Mucosa of stomach (tissue), 1 donor: ENCODE measurements at regions not wholly inside any gene's neighbourhood (a gene's known extent, or its start where the extent isn't known, plus 50 kb on each side); places are given as distances from the start of the nearest gene placed in this dataset.

ENCODE experiments used
- H3K27me3 ChIP-seq: one replicate; pipeline ENCODE4 v1.7.0; 2013; ENCODE audit warnings: mild to moderate bottlenecking, low read length; ENCODE audit not compliant: control insufficient read depth, insufficient read depth
- H3K36me3 ChIP-seq: one replicate; pipeline ENCODE4 v1.7.0; 2013; ENCODE audit warnings: low read length; ENCODE audit not compliant: control insufficient read depth, insufficient read depth
- H3K4me1 ChIP-seq: one replicate; pipeline ENCODE4 v1.7.0; 2013; ENCODE audit warnings: mild to moderate bottlenecking, low read length; ENCODE audit not compliant: control insufficient read depth, insufficient read depth
- H3K4me3 ChIP-seq: one replicate; pipeline ENCODE4 v1.7.0; 2013; ENCODE audit warnings: low read length
- H3K9ac ChIP-seq: one replicate; pipeline ENCODE4 v1.7.0; 2013; ENCODE audit warnings: mild to moderate bottlenecking, low read length, moderate library complexity
- H3K9me3 ChIP-seq: one replicate; pipeline ENCODE4 v1.7.0; 2013; ENCODE audit warnings: mild to moderate bottlenecking, low read length, moderate library complexity; ENCODE audit not compliant: control insufficient read depth
- donor health status: Pancreatic carcinoma.

GRCh38 chr10:78407009-78407711 is 373.5 kb downstream of the RPS24 start:
- H3K27me3 ChIP-seq: peaks cover 21% of the 10 kb centered on the region
- no peaks in the 10 kb centered on the region for H3K36me3 ChIP-seq
- H3K9ac ChIP-seq: peak overlapping the region; percentile 60
- no peak overlapping the region for H3K4me3 ChIP-seq
- H3K4me1 ChIP-seq: peaks cover 23% of the 10 kb centered on the region
- H3K9me3 ChIP-seq: no peaks in the 10 kb centered on the region

GRCh38 chr10:78407966-78408365 is 374.3 kb downstream of the RPS24 start:
- H3K4me1 ChIP-seq: peaks cover 23% of the 10 kb centered on the region
- no peak overlapping the region for H3K9ac ChIP-seq
- H3K36me3 ChIP-seq: no peaks in the 10 kb centered on the region
- peaks cover 21% of the 10 kb centered on the region for H3K27me3 ChIP-seq
- no peak overlapping the region for H3K4me3 ChIP-seq
- no peaks in the 10 kb centered on the region for H3K9me3 ChIP-seq

GRCh38 chr10:78408671-78409472 is 375.2 kb downstream of the RPS24 start:
- peak overlapping the region; percentile 15 for H3K9ac ChIP-seq

GRCh38 chr10:78410046-78410965 is 376.6 kb downstream of the RPS24 start:
- Histone ChIP-seq H3K9ac (no peak overlapping the region), H3K9me3 (no peaks in the 10 kb centered on the region), H3K27me3 (peaks cover 15% of the 10 kb centered on the region), H3K36me3 (no peaks in the 10 kb centered on the region), H3K4me3 (no peak overlapping the region), H3K4me1 (peaks cover 23% of the 10 kb centered on the region)

More at GRCh38 chr10:78408671-78409472, 375.2 kb downstream of the RPS24 start:
- Histone ChIP-seq H3K4me1 (peaks cover 23% of the 10 kb centered on the region), H3K9me3 (no peaks in the 10 kb centered on the region), H3K36me3 (no peaks in the 10 kb centered on the region), H3K27me3 (peaks cover 20% of the 10 kb centered on the region), H3K4me3 (no peak overlapping the region)

- no peaks in the 10 kb centered on the region for H3K9me3 ChIP-seq
- H3K4me3 ChIP-seq: no peak overlapping the region
- no peak overlapping the region for H3K9ac ChIP-seq
- peaks cover 12% of the 10 kb centered on the region for H3K27me3 ChIP-seq
- H3K4me1 ChIP-seq: peaks cover 17% of the 10 kb centered on the region
- no peaks in the 10 kb centered on the region for H3K36me3 ChIP-seq
These were observed 378.1 kb downstream of the RPS24 start for GRCh38 chr10:78411716-78412115.

- no peaks in the 10 kb centered on the region for H3K36me3 ChIP-seq
- no peaks in the 10 kb centered on the region for H3K9me3 ChIP-seq
- no peak overlapping the region for H3K9ac ChIP-seq
- peaks cover 9% of the 10 kb centered on the region for H3K4me1 ChIP-seq
- H3K27me3 ChIP-seq: peaks cover 3% of the 10 kb centered on the region
- H3K4me3 ChIP-seq: no peak overlapping the region
These were observed 378.9 kb downstream of the RPS24 start for GRCh38 chr10:78412605-78413004.

GRCh38 chr10:78413076-78414055 is 379.7 kb downstream of the RPS24 start:
- H3K36me3 ChIP-seq: no peaks in the 10 kb centered on the region
- H3K9ac ChIP-seq: no peak overlapping the region
- no peaks in the 10 kb centered on the region for H3K9me3 ChIP-seq
- H3K4me1 ChIP-seq: peaks cover 7% of the 10 kb centered on the region
- no peak overlapping the region for H3K4me3 ChIP-seq
- no peaks in the 10 kb centered on the region for H3K27me3 ChIP-seq

GRCh38 chr10:78414380-78414779 is 380.7 kb downstream of the RPS24 start:
- Histone ChIP-seq H3K4me1 (no peaks in the 10 kb centered on the region), H3K27me3 (no peaks in the 10 kb centered on the region), H3K4me3 (no peak overlapping the region), H3K9ac (no peak overlapping the region), H3K9me3 (no peaks in the 10 kb centered on the region), H3K36me3 (no peaks in the 10 kb centered on the region)

GRCh38 chr10:78415111-78415510 is 381.4 kb downstream of the RPS24 start:
- H3K27me3 ChIP-seq: no peaks in the 10 kb centered on the region
- no peaks in the 10 kb centered on the region for H3K36me3 ChIP-seq
- H3K4me1 ChIP-seq: no peaks in the 10 kb centered on the region

GRCh38 chr10:78416031-78417011 is 382.7 kb downstream of the RPS24 start:
- Histone ChIP-seq H3K9ac (no peak overlapping the region), H3K4me3 (no peak overlapping the region), H3K36me3 (no peaks in the 10 kb centered on the region), H3K4me1 (no peaks in the 10 kb centered on the region), H3K9me3 (no peaks in the 10 kb centered on the region), H3K27me3 (no peaks in the 10 kb centered on the region)

More at GRCh38 chr10:78415111-78415510, 381.4 kb downstream of the RPS24 start:
- Histone ChIP-seq H3K9ac (no peak overlapping the region), H3K9me3 (no peaks in the 10 kb centered on the region), H3K4me3 (no peak overlapping the region)
